ENCODE measurements at regions not wholly inside any gene's neighbourhood (a gene's known extent, or its start where the extent isn't known, plus 50 kb on each side); places are given as distances from the start of the nearest gene placed in this dataset.
A peak's percentile ranks its signal among the peaks of the same experiment; 100 is the strongest.

- no peak for DNase-seq (ENCODE audit: low read depth)
- H3K4me3 ChIP-seq (ENCODE audit: low read length), result no peak overlapping the region
- TF ChIP-seq, protein P1, sequence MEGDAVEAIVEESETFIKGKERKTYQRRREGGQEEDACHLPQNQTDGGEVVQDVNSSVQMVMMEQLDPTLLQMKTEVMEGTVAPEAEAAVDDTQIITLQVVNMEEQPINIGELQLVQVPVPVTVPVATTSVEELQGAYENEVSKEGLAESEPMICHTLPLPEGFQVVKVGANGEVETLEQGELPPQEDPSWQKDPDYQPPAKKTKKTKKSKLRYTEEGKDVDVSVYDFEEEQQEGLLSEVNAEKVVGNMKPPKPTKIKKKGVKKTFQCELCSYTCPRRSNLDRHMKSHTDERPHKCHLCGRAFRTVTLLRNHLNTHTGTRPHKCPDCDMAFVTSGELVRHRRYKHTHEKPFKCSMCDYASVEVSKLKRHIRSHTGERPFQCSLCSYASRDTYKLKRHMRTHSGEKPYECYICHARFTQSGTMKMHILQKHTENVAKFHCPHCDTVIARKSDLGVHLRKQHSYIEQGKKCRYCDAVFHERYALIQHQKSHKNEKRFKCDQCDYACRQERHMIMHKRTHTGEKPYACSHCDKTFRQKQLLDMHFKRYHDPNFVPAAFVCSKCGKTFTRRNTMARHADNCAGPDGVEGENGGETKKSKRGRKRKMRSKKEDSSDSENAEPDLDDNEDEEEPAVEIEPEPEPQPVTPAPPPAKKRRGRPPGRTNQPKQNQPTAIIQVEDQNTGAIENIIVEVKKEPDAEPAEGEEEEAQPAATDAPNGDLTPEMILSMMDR (conservative IDR thresholded peaks at IDR 0.05; ENCODE audit: low read depth, low read length), result no peak
Observed at GRCh38 chr4:54967289-54967688, 158.1 kb downstream of the KDR start.

GRCh38 chr4:54961357-54961975, 163.9 kb downstream of the KDR start:
- TF ChIP-seq, protein P1 (conservative IDR thresholded peaks at IDR 0.05; ENCODE audit: low read depth, low read length), result peak; percentile 69
- peak; percentile 1 for DNase-seq (ENCODE audit: low read depth)
- H3K4me3 ChIP-seq (ENCODE audit: low read length), result no peak overlapping the region

DNA sequence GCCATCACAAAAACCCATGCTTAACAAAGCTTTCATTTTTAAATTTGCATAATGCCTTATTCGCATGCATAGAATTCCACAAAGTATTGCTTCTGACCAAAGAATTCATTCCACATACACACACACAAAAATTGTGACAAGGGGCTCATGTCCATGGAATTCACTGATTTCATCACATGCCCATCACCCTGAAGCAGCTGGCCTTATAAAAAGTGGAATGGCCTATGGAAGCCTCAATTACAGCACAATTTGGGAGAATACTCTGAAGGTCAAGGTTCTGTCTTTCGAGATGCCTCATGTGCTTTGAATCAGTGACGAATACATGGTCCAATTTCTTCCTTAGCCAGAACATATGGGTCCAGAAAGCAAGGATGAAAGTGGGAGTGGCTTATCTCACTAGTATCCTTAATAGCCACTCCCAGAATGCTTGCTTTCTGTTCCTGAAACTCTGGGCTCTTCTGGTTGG, 165.7 kb downstream of the KDR start:
- peak; percentile 13 for DNase-seq (ENCODE audit: low read depth)
- no peak overlapping the region for H3K4me3 ChIP-seq (ENCODE audit: low read length)
- TF ChIP-seq, protein P1 (conservative IDR thresholded peaks at IDR 0.05; ENCODE audit: low read depth, low read length), result no peak

DNA sequence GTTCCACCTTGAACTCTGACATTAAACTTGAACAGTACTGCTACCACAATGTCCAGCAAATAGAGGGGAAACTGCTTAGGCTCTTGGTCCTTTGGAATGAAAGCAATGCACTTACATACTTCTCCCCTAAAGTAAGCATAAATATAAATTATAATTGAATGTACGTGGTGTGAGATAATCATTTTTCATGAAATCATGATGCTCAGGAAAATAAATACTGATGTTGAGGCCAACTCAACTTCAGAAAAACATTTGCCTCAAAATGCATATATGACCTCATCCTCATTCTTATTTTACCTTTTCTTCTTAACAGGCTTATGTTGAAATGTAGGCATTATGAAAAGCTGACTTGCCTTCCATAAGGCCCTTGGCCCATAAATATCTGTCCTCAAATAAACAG, 166.3 kb downstream of the KDR start:
- no peak for DNase-seq (ENCODE audit: low read depth)
- no peak overlapping the region for H3K4me3 ChIP-seq (ENCODE audit: low read length)
- TF ChIP-seq, protein P1 (conservative IDR thresholded peaks at IDR 0.05; ENCODE audit: low read depth, low read length), result no peak

GRCh38 chr4:54958236-54958635, 167.2 kb downstream of the KDR start:
- no peak overlapping the region for H3K4me3 ChIP-seq (ENCODE audit: low read length)
- DNase-seq (ENCODE audit: low read depth), result peak; percentile 4
- TF ChIP-seq, protein P1 (conservative IDR thresholded peaks at IDR 0.05; ENCODE audit: low read depth, low read length), result no peak

GRCh38 chr4:54954656-54955388, 170.6 kb downstream of the KDR start:
- TF ChIP-seq, protein P1 (conservative IDR thresholded peaks at IDR 0.05; ENCODE audit: low read depth, low read length), result no peak
- H3K4me3 ChIP-seq (ENCODE audit: low read length), result no peak overlapping the region
- DNase-seq (ENCODE audit: low read depth), result no peak

GRCh38 chr4:54946741-54947140, 178.7 kb downstream of the KDR start:
- TF ChIP-seq, protein P1 (conservative IDR thresholded peaks at IDR 0.05; ENCODE audit: low read depth, low read length), result no peak
- no peak for DNase-seq (ENCODE audit: low read depth)
- no peak overlapping the region for H3K4me3 ChIP-seq (ENCODE audit: low read length)
